Heart left ventricle (tissue), 13 donors: ENCODE measurements at regions not wholly inside any gene's neighbourhood (a gene's known extent, or its start where the extent isn't known, plus 50 kb on each side); places are given as distances from the start of the nearest gene placed in this dataset.

Experiments
- CTCF ChIP-seq, 12 donors: fragments of 200-600 bp; sonication (generic) in 4 of 12; IDR thresholded peaks; one replicate each; pipeline versions ENCODE4 v1.5.0 to v1.8.0; 2018 to 2022; ENCODE audit warnings: antibody characterized with exemption in 12 of 12, mild to moderate bottlenecking in 5 of 12
- POLR2A ChIP-seq, 2 donors: fragments of 450-650 bp; IDR thresholded peaks; one replicate each; pipeline ENCODE4 v1.6.1; 2017; ENCODE audit warnings: antibody characterized with exemption in 2 of 2, mild to moderate bottlenecking in 2 of 2, moderate library complexity in 2 of 2
- donor health status: ischemic (EF 13 %, LVEDD 7.1; RV severe dilation, severe dysfunction).
- donor health status: DM: no; HTN: yes; CAD: no.
- donor health status: DM: no; HTN: no; CAD: no.
- donor health status: ischemic (EF 25% LVEDD 6.9; RV normal size, moderate dysfunction).
- donor health status: ischemic (EF 25% LVEDD 5.7; RV mildly dilated, moderate dysfunction).
- donor health status: ischemic (EF 35%, LVEDD 5.7; RV mildly dilated, moderate dysfunction).
- donor health status: nonischemic (EF 11% LVEDD 7.7; RV severe dilation, severe dysfunction).
- donor health status: DM: yes; HTN: yes; CAD: no.
- donor health status: PGD.
- donor health status: ischemic (EF 29% LVEDD 5.4; RV normal size, mild dysfunction).
- donor health status: nonischemic (EF 23%, LVEDD 6.1; RV moderate dilation, normal function).

GRCh38 chr7:21359163-21359562 is 68.7 kb upstream of the SP4 start:
- no peak for TF ChIP-seq CTCF (IDR thresholded peaks at IDR 0.05)
- no peak for TF ChIP-seq POLR2A (IDR thresholded peaks at IDR 0.05)
